ENCODE measurements at regions not wholly inside any gene's neighbourhood (a gene's known extent, or its start where the extent isn't known, plus 50 kb on each side); places are given as distances from the start of the nearest gene placed in this dataset.
"Not testable (repeated sequence)": the region's sequence is repeated elsewhere in the genome, so short reads cannot be mapped to it uniquely, and the experiment has no call there.

DNA sequence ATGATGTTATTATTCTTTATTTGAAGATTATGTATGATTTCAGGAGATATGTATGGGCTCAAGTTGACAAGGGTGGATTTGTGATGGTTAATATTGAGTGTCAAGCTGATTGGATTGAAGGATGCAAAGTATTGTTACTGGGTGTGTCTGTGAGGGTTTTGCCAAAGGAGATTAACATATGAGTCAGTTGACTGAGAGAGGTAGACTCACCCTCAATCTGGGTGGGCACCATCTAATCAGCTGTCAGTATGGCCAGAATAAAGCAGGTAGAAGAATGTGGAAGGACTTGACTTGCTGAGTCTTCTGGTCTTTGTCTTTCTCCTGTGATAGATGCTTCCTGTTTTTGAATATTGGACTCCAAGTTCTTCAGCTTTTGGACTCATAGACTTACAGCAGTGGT lies 973.7 kb downstream of the MCTP2 start:
- no peak for DNase-seq

DNA sequence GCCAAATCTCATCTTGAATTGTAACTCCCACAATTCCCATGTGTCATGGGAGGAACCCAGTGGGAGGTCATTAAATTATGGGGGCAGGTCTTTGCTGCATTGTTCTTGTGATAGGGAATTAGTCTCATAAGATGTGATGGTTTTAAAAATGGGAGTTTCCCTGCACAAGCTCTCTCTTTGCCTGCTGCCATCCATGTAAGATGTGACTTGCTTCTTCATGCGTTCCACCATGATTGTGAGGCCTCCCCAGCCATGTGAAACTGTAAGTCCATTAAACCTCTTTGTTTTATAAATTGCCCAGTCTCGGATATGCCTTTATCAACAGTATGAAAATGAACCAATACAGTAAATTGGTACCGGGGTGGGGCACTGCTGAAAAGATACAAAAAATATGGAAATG lies 974.5 kb downstream of the MCTP2 start:
- not testable (repeated sequence) for DNase-seq

DNA sequence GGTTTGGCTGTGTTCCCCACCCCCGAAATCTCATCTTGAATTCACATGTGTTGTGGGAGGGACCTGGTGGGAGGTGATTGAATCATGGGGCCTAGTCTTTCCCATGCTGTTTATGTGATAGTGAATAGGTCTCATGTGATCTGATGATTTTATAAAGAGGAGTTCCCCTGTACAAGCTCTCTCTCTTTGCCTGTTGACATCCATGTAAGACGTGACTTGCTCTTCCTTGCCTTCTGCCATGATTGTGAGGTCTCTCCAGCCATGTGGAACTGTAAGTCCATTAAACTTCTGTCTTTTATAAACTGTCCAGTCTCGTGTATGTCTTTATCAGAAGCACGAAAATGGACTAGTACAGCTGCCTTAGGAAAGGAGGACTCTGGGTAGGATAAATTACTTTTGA lies 976.7 kb downstream of the MCTP2 start:
- no peak for DNase-seq

DNA sequence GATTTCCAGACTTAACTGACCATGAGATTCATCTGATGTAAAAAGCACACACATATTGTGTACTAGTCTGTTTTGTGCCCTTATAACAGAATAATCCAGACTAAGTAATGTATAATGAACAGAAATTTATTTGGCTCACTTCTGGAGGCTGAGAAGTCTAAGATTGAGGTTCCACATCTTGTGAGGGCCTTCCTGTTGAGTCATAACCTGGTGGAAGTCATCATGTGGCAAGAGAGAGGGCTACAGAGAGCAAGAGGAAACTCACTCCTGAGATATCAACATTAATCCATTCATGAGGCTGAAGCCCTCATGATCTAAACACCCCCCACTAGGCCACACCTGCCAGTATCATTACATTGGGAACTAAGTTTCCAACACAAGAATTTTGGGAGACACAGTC lies 977.6 kb downstream of the MCTP2 start:
- DNase-seq, result no peak

DNA sequence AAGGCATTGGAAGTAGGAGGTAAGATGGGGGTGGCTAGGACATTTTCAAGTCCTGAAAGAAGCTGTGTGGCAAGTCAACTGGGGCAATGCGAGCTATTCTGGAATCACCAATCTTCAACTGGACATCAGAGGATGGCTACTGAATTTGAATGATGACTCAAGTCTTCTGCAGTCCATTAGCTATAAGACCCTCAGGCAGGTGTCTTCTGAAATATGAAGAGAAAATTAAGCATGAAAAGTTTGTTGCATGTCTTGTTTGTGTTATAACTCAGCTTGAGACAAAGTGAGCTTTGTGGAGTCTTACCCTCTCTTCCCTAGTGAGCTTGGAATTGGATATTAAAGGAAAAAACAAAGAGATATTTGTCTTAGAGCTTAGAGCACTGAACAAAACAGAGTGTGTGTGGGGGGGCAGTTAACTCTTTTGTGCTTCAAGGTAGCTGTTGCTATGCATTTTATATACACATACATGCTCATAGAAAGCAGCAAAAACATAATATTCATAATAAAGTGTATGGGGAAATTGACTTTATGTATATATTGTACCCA lies 979.1 kb downstream of the MCTP2 start:
- DNase-seq, result no peak

DNA sequence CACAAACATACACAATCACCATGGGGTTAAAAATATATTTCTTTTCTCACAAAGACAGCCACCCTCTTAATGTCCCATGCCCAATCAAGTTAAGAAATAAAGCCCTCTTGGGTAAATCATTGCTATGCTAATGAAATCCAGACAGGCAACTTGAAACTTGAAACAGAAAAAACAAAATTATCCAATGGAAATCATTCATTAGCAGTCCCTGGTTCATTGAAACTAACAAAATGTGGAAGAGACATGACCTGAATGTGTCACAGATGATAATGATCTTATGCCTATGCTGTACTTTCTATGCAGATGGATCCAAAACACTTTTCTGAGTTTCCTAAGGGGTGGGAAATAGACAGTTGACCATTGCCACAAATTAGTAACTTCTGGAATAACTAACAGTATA lies 983.7 kb downstream of the MCTP2 start:
- DNase-seq, result no peak

DNA sequence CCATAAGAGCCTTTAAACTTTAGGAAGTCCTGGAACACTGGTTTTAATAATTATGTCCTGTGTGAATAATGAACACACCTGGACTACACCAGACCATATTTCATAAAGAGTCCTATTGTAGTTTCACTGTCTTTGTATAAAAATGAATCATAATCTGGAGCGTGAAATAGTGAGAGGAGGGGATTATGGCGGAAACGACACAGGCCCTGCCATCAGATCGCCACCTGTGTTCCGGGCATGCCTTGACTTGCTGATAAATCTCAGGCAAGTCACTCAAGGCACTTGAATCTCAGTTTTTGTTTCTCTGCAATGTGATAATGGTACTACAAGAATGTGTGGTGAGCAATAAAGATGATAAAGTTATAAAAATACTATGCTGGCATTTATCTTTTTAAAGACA lies 995.5 kb downstream of the MCTP2 start:
- DNase-seq, result no peak

DNA sequence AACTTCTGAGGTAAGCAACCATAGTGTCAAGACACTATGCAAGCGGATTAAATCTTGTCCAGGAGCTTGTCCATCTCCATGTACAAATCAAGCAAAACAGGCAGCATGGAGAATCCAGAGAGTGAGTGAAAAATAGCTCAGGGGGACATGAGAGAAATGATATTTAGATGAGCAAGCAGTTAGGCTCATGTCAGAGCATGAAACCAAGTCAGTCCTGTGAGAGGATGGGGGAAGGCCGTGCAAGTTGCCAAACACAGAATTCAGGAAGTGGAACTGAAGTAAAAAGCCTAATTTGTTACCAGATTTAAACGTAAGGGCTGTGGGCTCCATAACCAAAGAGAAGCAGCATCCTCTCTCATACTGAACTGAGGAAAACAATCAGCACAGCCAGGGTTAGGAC lies 995.9 kb downstream of the MCTP2 start:
- no peak for DNase-seq

DNA sequence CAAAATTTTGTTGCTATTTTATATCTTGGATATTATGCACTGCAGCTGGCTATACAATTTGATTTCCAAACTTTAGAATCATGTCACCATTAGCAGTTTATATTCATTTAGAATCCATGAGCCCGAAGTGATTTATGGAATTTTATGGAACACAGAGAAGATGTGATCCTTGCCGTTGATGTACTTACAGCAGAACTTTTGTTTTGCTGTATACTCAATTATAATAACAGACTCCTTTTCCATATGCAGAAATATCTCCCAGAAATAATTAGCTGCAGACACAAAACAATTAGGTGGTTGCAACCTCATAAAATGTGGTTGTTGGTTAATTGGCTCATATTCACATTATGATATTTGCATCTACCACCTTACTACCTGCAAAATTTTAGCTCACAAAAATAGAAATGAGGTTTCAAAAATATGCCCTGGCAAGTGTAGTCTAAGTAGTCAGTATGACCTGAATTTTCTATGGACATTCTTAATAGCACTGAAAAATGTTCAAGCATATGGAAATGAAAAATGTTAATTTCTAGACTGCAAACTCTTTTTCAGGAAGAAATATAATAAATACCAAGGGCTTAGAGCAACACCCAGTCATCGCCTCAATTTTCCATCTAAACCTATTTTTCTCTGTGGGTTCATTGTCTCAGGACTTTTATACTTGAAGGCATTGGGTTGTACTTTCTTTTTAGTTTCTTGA lies 997.6 kb downstream of the MCTP2 start:
- no peak for DNase-seq

DNA sequence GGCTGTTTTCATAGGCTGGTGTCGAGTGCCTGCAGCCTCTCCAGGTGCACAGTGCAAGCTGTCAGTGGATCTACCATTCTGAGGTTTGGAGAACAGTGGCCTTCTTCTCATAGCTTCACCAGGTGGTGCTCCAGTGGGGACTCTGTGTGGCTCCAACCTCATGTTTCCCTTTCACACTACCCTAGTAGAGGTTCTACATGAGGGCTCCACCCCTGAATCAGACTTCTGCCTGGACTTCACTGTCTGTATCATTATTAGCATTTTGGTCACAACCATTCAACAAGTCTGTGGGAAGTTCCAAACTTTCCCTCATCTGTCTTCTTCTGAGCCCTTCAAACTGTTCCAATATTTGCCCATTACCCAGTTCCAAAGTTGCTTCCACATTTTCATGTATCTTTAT lies 1003.7 kb downstream of the MCTP2 start:
- no peak for DNase-seq

DNA sequence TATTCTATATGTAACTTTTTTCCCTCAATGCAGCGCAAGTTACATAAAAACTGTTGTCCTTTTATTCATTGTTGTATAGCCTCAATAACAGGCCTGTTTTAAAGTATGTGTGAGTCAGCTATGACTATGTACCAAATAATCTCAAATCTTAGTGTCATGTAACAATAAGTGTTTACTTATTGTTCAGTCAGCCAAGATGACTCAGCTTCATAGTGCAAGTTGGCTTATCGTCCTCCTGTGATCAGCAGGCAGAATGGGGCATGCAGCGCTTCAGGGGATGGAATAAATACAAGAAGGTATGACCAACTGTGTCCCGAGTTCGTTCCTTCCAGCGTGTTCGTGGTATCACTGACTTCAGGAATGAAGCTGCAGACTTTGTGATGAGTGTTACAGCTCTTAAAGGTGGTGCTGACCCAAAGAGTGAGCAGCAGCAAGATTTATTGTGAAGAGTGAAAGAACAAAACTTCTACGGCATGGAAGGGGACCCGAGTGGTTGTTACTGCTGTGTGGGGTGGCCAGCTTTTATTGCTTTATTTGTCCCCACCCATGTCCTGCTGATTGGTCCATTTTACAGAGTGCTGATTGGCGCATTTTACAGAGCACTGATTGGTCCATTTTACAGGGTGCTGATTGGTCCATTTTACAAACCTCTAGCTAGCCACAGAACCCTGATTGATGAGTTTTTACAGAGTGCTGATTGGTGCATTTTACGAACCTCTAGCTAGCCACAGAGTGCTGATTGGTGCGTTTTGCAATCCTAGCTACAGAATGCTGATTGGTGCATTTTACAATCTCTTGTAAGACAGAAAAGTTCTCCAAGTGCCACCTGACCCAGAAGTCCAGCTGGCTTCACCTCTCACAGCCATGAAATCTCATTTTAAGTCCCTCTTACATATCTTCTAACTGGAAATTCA lies 1016.0 kb downstream of the MCTP2 start:
- DNase-seq, result no peak

DNA sequence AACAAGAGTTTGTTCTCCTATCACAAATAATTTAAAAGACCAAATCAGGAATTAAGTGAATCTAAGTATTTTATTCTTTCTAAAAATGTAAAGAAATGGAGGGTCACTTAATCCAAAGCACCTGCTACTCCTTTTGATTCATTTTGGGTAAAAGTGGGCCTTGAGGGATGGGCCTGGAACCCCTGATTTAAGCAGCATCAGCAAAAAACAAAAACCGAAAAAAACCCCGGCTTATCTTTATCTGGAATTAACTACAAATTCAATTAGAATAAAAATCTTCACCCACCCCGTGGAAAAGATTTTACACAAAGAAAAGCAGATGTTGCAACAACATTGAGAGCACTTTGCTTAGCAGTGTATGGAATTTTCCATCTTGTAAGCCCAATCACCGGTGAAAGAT lies 1018.2 kb downstream of the MCTP2 start:
- no peak for DNase-seq

DNA sequence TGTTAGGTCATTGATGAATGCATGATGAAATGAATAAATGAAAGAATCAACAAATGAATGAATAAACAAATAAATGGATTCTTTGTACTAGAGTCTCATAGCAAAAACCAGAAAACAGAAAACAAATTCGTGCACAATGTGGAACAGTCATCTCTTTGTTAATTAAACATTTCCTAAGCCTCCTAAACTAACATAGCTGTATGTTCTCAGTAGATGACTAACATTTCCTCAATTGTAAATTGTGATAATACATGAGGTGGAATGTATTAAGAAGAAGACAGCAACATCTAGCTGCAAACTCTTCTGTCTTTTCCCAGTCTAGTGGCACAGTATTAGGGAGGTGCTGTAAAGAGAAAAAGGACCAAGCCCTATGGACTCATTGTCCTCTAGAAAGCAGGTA lies 1021.0 kb downstream of the MCTP2 start:
- DNase-seq, result no peak

DNA sequence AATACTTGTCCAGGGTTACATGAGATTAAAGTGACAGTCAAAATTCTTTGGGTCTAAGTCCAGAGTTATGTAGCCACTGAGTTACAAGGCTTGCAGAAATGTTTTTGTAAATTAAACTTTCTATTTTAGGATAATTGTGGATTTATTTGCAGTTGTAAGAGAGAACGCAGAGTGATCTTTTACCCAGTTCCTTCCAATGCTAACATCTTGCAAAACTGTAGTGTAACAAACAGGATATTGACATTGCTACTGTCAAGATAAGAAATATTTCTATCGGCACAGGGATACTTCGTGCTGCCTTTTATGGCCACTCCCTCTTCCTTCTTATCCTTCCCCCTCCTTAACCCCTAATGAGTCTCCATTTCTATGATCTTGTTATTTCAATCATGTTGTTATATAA lies 1022.9 kb downstream of the MCTP2 start:
- no peak for DNase-seq

DNA sequence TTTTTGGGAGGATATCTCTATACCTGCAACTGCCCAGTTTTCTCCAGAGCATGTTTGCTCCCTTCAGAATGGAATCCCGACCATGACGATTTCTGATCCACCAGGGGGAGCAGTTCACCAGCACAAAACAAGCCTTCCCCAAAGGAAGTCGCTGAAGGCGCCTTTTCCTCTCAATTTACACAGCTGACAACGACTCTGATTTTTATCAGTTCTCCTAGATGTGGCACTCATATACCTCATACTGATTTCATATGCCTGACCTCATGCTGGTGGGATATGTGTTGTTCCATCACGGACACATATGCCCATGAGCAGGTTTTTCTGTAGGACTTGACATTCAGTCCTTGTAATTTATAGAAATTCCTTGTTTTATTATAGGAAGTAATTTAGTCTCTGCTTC lies 1028.2 kb downstream of the MCTP2 start:
- DNase-seq, result peak; percentile 14

DNA sequence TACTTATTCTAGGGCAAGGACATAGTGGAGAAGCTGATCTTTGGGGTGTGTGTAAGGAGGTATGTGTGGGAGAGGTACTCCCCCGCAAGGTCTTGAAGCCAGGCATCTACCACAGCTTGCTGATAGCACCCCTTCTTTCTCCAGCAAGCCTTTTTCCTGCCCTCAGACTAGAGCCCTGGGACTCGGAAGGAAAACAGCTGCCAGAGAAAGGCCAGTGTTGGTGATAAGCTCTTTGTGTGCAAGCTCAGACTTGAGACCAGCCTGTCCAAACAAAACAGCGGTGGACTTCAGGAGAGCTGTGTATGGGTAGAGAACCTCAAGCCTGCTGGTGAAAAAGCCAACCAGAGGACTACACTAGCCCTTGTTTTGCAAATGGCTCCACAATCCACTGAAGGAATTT lies 1028.6 kb downstream of the MCTP2 start:
- no peak for DNase-seq

DNA sequence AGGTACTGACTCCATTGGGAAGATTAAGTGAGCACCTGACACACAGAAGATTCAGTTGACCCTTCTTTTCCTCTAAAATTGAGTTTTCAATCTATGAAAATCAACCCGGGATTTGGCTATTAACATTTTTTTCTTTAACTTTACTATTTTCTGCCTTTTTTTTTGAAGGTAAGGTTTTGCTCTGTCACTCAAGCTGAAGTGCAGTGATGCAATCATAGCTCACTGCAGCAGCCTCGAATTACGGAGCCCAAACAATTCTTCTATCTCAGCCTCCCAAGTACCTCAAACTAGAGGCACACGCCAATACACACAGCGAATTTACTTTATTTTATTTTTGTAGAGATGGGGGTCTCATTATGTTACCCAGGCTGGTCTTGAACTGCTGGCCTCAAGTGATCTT lies 1029.5 kb downstream of the MCTP2 start:
- DNase-seq, result no peak

DNA sequence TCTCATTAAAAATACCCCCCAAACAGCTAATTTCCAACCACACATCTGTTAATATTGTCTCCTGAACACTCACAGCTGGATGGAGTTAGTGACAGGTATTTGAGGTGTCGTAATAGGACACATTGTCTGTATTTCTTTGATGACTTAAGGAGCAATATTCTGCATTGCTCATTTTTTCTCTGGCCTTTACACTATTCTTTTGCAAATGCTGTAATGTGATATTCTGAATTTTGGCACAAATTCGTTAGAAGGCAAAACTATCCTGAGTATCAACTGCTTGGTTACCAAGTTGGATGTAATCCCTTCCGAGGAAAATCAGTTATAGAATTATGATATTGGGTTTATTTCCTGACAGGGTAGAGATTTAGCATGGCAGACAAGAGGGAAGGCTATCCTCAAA lies 1030.2 kb downstream of the MCTP2 start:
- no peak for DNase-seq

DNA sequence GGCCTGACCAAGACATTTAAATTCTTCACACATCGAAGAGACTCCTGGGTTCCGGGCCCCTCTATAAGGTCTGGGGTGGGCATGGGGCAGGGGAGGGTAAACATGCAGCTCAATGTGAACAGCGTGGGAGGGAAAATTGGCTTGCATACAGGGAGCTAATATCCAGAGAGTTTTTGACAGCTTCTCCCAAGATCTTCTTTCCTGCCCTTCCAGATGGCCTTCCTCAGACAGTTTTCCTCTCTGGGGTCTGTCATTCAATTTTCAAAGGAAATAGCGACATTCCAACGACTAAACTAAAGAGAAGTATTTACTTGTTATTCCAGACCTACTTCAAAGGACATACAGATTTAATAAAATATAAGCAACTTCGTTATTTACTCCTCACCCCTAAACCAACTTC lies 1030.6 kb downstream of the MCTP2 start:
- DNase-seq, result no peak

DNA sequence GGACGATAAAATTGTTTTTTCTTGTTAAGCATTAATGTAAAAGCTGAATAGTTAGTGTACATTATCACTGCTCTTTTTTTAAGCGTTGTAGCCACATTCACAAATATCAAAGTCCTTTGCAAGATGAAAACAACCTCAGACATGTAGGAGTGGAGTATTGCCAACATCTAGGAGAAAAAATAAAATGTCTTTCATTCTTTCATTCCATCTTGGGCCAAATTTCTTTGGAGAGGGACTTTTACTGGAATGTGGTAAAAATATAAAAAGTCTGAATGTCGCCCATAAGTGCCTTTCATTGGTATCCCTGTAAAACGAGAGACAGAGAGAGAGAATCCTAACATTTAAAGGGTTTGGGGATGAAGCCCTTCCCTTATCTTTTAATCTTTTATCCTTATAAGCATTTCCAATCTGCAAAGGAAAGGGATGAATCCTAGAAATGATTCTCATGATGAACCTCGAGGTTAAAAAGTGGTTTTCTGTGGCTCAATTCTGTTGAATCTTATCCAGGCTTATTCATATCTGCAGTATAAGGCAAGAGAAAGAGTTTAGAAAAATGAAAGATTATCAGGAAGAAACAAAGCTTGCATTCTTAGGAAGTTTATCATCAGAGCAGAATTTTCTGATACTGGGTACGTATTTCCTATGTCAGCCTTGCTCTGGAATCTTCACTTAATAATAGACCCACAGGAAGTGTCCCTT lies 1031.7 kb downstream of the MCTP2 start:
- no peak for DNase-seq

DNA sequence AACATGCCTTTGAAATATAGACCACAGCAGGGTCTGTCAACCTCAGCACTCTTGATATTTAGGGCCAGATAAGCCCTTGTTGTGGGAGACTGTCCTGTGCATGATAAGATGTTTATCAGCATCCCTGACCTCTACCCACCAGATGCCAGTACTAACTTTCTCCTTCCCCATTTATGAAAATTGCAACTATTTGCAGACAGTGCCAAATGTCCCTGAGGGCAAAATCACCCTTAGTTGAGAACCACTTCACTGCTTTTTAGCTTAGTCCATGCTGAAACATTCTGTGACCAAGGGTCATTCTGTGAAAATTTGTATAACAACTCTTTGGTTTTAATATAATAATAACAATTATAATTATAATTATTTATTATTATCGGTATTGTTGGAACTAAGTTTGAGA lies 1032.4 kb downstream of the MCTP2 start:
- no peak for DNase-seq

DNA sequence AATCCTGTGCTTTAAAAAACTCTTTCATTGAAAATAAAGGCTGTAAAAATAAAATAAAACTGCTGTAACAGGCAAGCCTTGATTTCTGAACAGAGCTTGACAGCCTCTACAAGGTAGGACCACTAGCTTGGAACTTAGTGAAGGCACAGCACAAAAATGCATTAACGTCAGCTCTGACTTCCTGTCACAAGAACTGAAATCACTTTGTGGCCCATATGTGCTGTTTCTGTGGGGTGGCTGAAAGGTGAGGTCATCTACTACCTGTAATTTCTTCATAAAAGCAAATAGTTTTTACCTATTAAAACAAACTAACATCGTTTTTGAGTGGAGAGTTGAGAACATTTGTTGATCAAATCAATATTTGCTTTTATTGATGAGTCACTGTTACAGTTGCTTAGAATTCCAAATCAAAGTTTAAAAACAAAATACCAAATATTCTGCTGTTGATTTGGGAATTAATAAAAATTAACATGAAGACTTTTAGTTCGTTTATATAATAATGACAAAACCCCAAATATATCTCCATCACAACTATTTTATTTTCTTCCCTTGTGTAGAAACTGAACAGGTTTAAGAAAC lies 1034.1 kb downstream of the MCTP2 start:
- DNase-seq, result no peak

DNA sequence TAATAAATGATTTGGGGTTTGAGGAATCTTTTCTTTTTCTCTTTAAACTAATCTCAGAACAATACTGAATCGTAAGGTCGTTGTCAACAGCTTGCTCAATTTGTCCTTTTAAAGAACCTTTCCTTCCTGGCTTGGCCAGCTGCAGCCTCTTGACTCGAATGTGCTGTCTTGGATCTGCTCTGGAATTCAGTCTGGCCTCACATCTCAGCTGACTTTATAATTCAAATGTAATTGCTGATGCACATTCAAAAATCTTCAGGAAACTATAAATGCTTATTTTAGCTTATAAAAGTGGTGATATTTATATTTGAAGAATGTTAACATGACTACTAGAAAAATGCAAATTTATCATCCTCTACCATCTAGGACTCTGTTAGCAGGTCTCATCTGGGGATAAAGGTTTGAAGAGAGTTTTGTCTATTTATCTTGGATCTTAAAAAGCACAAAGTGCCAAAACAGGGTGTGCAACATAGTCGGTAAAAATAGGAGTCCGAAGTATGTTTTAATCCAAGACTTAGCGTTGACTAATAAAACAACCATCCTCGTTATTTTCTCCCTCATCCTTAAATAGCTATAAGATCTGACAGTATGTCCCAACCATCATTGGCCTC lies 1035.2 kb downstream of the MCTP2 start:
- DNase-seq, result no peak

Measured in stimulated activated naive CD4-positive, alpha-beta T cell treated with Interleukin-2 at 50 U/mL for 16 hours (primary cell).